Nephron (organoid): ENCODE measurements at regions not wholly inside any gene's neighbourhood (a gene's known extent, or its start where the extent isn't known, plus 50 kb on each side); places are given as distances from the start of the nearest gene placed in this dataset.
"Not testable (repeated sequence)": the region's sequence is repeated elsewhere in the genome, so short reads cannot be mapped to it uniquely, and the experiment has no call there.

ENCODE experiments used
- H3K27ac Mint-ChIP-seq, 3 experiments: 2 replicates each; pipeline ENCODE4 v1.8.0; 2020; ENCODE audit warnings: mixed read lengths in 3 of 3, mild to moderate bottlenecking in 2 of 3, moderate library complexity in 1 of 3
- H3K27me3 Mint-ChIP-seq: 2 replicates; pipeline ENCODE4 v1.8.0; 2021; ENCODE audit warnings: low read depth, mild to moderate bottlenecking, moderate library complexity, mixed read lengths
- H3K36me3 Mint-ChIP-seq: 2 replicates; pipeline ENCODE4 v1.8.0; 2020; ENCODE audit warnings: low read depth, mixed read lengths
- H3K4me1 Mint-ChIP-seq: 2 replicates; pipeline ENCODE4 v1.8.0; 2020; ENCODE audit warnings: mixed read lengths
- H3K4me3 Mint-ChIP-seq, 3 experiments: 2 replicates each; pipeline ENCODE4 v1.8.0; 2020; ENCODE audit warnings: mild to moderate bottlenecking in 3 of 3, mixed read lengths in 3 of 3, moderate library complexity in 2 of 3
- H3K9me3 Mint-ChIP-seq: 2 replicates; pipeline ENCODE4 v1.8.0; 2020; ENCODE audit warnings: mixed read lengths
- TF ChIP-seq, protein P1 (sequence below), 3 experiments: fragments of 200-600 bp; sonication (generic); IDR thresholded peaks; one replicate each; pipeline ENCODE4 v1.5.0; 2021; ENCODE audit warnings: antibody characterized with exemption in 3 of 3; ENCODE audit not compliant: unreplicated experiment in 3 of 3

DNA sequence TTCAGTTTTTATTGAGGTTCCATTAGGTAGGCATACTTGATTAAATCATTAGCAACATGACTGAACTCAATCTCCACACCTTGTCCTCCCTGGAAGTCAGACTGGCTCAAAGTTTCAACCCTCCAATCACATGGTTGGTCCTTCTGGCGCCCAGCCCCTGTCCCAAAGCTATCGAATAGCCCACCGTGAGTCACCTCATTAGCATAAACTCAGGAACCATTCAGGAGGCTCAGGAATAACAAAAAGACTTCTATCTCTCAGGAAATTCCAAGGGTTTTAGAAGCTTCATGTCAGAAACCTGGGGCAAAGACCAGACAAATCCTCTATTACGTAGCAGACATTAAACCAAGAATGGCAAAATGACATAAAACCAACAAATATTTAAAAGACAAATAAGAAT lies 78.6 kb downstream of the RGS2 start:
- peaks cover 20% of the 10 kb centered on the region for H3K4me1 Mint-ChIP-seq
- TF ChIP-seq, protein P1, sequence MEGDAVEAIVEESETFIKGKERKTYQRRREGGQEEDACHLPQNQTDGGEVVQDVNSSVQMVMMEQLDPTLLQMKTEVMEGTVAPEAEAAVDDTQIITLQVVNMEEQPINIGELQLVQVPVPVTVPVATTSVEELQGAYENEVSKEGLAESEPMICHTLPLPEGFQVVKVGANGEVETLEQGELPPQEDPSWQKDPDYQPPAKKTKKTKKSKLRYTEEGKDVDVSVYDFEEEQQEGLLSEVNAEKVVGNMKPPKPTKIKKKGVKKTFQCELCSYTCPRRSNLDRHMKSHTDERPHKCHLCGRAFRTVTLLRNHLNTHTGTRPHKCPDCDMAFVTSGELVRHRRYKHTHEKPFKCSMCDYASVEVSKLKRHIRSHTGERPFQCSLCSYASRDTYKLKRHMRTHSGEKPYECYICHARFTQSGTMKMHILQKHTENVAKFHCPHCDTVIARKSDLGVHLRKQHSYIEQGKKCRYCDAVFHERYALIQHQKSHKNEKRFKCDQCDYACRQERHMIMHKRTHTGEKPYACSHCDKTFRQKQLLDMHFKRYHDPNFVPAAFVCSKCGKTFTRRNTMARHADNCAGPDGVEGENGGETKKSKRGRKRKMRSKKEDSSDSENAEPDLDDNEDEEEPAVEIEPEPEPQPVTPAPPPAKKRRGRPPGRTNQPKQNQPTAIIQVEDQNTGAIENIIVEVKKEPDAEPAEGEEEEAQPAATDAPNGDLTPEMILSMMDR (IDR thresholded peaks at IDR 0.05; ENCODE audit: unreplicated experiment in 3 of 3): no peak
- H3K27me3 Mint-ChIP-seq: peaks cover 3% of the 10 kb centered on the region
- no peak overlapping the region for H3K4me3 Mint-ChIP-seq
- H3K36me3 Mint-ChIP-seq: no peaks in the 10 kb centered on the region
- H3K27ac Mint-ChIP-seq: no peak overlapping the region
- H3K9me3 Mint-ChIP-seq: no peaks in the 10 kb centered on the region

DNA sequence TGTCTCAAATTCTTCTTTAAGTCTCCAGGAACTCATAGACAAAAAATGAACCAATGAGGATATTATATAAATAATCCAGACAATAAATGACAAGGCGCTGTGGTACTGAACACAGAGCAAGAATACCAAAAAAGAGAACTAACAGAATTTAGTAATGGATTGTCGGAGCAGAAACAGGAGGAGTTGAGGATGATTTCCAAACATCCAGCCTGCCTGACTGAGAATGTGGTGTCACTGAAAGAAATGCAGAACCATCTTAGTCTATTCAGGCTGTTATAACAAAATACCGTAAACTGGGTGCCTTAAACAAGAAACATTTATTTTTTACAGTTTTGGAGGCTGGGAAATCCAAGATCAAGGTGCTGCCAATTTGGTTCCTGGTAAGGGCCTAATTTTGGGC lies 79.7 kb downstream of the RGS2 start:
- Mint-ChIP-seq H3K9me3 (no peaks in the 10 kb centered on the region), H3K27me3 (no peaks in the 10 kb centered on the region), H3K27ac (no peak overlapping the region), H3K36me3 (no peaks in the 10 kb centered on the region), H3K4me3 (no peak overlapping the region), H3K4me1 (peaks cover 30% of the 10 kb centered on the region)
- TF ChIP-seq, protein P1 (IDR thresholded peaks at IDR 0.05; ENCODE audit: unreplicated experiment in 3 of 3): no peak

DNA sequence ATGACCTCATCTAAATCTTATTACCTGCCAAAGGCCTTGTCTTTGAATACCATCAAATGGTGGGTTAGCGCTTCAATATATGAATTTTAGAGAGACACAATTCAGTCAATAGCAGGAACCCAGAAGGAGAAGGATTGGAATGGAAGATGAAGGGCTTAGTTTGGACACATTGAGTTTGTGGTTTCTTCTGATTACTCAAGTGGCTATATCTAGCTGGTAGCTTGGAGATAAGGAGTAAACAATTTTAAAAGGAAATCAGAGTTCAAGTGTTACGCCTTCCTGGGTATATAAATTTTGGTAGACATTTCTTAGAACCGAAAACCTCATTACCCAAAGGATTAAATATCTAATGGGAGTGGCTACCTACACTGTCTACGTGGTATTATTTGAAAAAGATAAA lies 80.2 kb downstream of the RGS2 start:
- Mint-ChIP-seq H3K4me1 (peaks cover 30% of the 10 kb centered on the region), H3K27ac (no peak overlapping the region), H3K9me3 (no peaks in the 10 kb centered on the region), H3K4me3 (no peak overlapping the region), H3K27me3 (no peaks in the 10 kb centered on the region), H3K36me3 (no peaks in the 10 kb centered on the region)
- TF ChIP-seq, protein P1 (IDR thresholded peaks at IDR 0.05; ENCODE audit: unreplicated experiment in 3 of 3): no peak

DNA sequence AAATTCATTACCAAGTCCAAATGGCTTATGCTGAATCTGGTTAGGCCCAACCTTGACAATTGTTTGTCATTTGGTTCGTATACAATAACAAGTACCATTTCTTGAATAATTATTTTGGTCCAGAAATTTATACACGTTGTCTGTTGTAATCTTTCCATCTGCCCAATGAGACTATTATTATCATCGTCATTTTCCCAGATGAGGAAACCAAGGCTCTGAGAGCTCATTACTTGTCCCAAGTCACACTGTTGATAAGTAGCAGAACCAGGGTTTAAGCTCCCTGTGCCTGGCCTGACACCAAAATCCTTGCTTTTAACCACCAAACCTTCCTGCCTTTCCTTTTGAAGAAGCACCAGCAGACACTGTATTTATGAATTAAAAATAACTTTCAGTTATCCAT lies 81.3 kb downstream of the RGS2 start:
- no peak overlapping the region for H3K27ac Mint-ChIP-seq
- H3K36me3 Mint-ChIP-seq: no peaks in the 10 kb centered on the region
- H3K4me1 Mint-ChIP-seq: peaks cover 25% of the 10 kb centered on the region
- no peaks in the 10 kb centered on the region for H3K27me3 Mint-ChIP-seq
- H3K9me3 Mint-ChIP-seq: no peaks in the 10 kb centered on the region
- TF ChIP-seq, protein P1 (IDR thresholded peaks at IDR 0.05; ENCODE audit: unreplicated experiment in 3 of 3): no peak
- H3K4me3 Mint-ChIP-seq: no peak overlapping the region

DNA sequence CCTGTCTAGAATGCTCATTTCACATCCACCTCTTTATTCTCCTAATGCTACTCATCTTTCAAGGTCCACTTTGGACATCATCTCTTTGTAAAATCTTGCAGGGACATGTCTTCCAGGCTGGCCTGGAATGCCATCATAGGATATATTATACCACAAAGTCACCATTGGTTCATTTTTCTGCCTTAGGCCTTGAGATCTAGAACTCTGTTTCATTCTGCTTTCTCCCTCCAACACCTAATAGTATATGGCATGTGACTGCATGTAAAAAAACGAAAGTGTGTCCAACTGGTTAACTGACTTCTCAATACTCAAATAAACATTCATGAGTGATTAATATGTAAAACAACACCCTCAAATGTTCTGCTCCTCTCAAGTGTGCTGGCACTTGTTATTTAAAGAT lies 84.1 kb downstream of the RGS2 start:
- peaks cover 26% of the 10 kb centered on the region for H3K4me1 Mint-ChIP-seq
- no peaks in the 10 kb centered on the region for H3K27me3 Mint-ChIP-seq
- TF ChIP-seq, protein P1 (IDR thresholded peaks at IDR 0.05; ENCODE audit: unreplicated experiment in 3 of 3): no peak
- H3K4me3 Mint-ChIP-seq: no peak overlapping the region
- H3K9me3 Mint-ChIP-seq: no peaks in the 10 kb centered on the region
- H3K36me3 Mint-ChIP-seq: no peaks in the 10 kb centered on the region
- peak overlapping the region in 2 of 3 experiments; percentile 26 to 32 for H3K27ac Mint-ChIP-seq

DNA sequence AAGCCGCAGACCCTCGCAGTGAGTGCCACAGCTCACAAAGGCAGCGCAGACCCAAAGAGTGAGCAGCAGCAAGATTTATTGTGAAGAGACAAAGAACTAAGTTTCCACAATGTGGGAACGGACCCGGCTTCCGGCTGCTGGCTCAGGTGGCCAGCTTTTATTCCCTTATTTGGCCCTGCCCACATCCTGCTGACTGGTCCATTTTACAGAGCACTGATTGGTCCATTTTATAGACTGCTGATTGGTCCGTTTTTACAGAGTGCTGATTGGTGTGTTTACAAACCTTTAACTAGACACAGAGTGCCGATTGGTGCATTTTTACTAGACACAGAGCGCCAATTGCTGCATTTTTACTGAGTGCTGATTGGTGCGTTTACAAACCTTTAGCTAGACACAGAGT lies 86.6 kb downstream of the RGS2 start:
- not testable (repeated sequence) for H3K36me3 Mint-ChIP-seq, H3K9me3 Mint-ChIP-seq, H3K27me3 Mint-ChIP-seq, H3K27ac Mint-ChIP-seq, H3K4me3 Mint-ChIP-seq
- H3K4me1 Mint-ChIP-seq: peaks cover 26% of the 10 kb centered on the region
